ENCODE measurements at regions not wholly inside any gene's neighbourhood (a gene's known extent, or its start where the extent isn't known, plus 50 kb on each side); places are given as distances from the start of the nearest gene placed in this dataset.

DNA sequence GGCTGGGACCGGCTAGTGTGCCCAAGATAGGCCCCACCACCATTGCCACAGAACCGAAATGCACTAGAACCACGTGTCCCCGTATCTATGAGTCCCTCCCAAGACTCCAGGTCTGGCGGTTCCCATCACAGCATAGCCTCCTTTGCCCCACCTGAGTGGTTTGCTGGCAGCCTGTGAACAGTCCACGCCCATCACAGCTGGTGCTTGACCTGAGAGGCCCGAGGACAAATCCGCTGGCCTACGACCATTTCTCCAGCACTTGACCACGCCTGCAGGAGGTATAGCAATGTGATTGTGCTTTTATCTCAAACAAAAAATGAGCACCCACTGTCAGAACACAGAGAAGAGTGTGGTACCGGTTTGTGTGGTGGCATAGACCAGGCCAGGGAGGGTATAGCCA, 736.7 kb upstream of the GBE1 start:
- DNase-seq (ENCODE audit: low read depth): no peak
- TF ChIP-seq CTCF (IDR thresholded peaks at IDR 0.05; ENCODE audit: low read depth, low read length, missing control alignments): no peak
- in situ Hi-C loops (cut with HindIII; ENCODE audit: low sequenced_read_pairs): no loop called here
- no peak overlapping the region for H3K4me3 ChIP-seq (ENCODE audit: low read depth, low read length)

DNA sequence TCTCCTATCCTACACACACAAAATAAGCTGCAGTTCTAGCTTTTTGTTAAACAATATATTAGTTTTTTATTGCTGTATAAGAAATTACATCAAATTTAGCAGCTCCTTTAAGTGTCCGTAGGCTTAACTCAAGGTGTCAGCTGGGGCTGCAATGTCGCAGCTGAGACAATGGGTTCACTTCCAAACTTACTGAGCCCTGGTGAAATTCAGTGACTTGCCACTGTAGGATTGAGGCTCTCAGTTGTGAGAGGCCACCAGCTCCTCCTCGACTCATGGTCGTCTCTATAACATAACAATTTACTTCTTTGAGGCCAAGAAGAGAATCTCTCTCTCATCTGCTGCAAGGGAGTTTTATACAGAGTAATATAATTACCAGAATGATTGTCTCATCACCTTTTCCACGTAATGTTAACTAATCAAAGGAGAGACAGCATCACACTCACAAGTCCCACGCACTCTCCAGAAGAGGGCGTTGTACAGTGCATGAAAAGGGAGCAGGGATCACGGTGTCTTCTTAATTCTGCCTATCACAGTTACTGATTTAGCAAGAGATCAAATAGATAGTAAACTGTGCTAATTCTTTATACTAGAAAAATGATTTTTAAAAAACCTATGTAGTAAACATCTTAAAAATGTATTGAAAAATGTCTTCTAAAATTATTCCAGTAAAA, 735.6 kb upstream of the GBE1 start:
- in situ Hi-C loops (cut with HindIII; ENCODE audit: low sequenced_read_pairs): no loop called here
- no peak overlapping the region for H3K4me3 ChIP-seq (ENCODE audit: low read depth, low read length)
- DNase-seq (ENCODE audit: low read depth): no peak
- TF ChIP-seq CTCF (IDR thresholded peaks at IDR 0.05; ENCODE audit: low read depth, low read length, missing control alignments): no peak

DNA sequence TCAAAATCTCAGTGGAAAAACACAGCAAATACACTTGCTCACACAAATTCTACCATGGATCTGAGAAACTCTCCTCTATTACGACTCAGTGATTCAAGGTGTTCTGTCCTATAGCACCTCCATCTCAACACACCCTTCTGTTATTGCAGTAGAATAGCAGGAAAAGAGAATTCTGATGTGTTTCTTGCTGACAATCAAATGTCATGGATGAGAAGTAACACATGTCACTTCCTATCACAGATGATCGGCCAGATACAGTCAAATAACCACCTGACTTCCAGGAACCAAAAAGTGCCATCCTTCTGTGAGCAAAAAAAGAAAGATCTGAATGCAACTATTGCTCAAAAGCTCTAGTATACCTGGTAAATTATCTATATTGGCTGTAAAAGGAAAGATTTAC, 734.2 kb upstream of the GBE1 start:
- in situ Hi-C loops (cut with HindIII; ENCODE audit: low sequenced_read_pairs): no loop called here
- no peak overlapping the region for H3K4me3 ChIP-seq (ENCODE audit: low read depth, low read length)
- DNase-seq (ENCODE audit: low read depth): no peak
- TF ChIP-seq CTCF (IDR thresholded peaks at IDR 0.05; ENCODE audit: low read depth, low read length, missing control alignments): no peak

DNA sequence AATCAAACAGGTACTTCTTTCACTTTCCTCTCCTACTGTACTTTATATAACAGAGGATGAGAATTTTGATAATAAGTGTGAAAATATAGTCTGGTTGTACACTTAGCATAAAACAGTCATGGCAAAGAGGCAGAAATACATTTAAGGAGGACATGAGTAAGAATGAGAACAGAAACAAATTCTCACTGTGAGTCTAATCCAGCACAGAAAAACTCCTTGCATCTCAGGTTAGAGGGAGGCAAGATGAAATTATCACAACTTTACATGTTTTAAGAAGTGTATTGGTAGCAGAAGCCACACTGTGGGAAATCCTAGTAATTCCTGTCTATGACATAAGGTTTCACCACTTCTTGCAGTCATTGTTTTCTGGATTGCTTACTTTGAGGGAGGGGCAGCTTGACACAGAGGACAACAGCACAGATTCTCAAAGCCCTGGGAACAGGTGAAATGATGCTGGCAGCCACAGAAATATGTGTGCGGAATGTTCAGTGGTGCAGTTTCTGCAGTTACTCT, 733.6 kb upstream of the GBE1 start:
- no peak for DNase-seq (ENCODE audit: low read depth)
- in situ Hi-C loops (cut with HindIII; ENCODE audit: low sequenced_read_pairs): no loop called here
- TF ChIP-seq CTCF (IDR thresholded peaks at IDR 0.05; ENCODE audit: low read depth, low read length, missing control alignments): no peak
- H3K4me3 ChIP-seq (ENCODE audit: low read depth, low read length): no peak overlapping the region

- no peak overlapping the region for H3K4me3 ChIP-seq (ENCODE audit: low read depth, low read length)
- no peak for TF ChIP-seq CTCF (IDR thresholded peaks at IDR 0.05; ENCODE audit: low read depth, low read length, missing control alignments)
- in situ Hi-C loops (cut with HindIII; ENCODE audit: low sequenced_read_pairs): no loop called here
- no peak for DNase-seq (ENCODE audit: low read depth)
Observed at GRCh38 chr3:82493858-82494257, 732.4 kb upstream of the GBE1 start.

GRCh38 chr3:82475306-82475705, 713.9 kb upstream of the GBE1 start:
- no peak overlapping the region for H3K4me3 ChIP-seq (ENCODE audit: low read depth, low read length)
- no peak for DNase-seq (ENCODE audit: low read depth)
- in situ Hi-C loops (cut with HindIII; ENCODE audit: low sequenced_read_pairs): no loop called here
- TF ChIP-seq CTCF (IDR thresholded peaks at IDR 0.05; ENCODE audit: low read depth, low read length, missing control alignments): no peak
